ENCODE measurements at regions not wholly inside any gene's neighbourhood (a gene's known extent, or its start where the extent isn't known, plus 50 kb on each side); places are given as distances from the start of the nearest gene placed in this dataset.

DNA sequence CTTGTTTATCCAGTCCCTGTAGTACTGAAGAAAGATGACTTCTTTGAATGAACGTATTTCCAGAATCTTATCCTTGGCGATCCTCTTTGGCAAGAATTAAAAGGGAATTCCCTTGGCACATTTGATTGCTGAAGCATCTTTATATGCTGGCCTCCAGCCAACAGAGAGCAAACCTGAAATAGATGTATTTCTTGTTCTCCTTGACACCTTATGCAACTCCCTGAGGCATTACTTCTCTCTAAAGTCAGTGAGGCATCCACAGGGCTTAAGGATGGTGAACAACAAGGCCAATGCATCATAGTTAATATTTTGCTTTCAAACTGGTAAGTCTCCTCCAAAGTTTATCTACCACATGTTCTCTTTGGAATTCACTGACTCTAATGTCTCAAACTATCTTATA, 450.9 kb upstream of the THRB start:
- no peaks in the 10 kb centered on the region for H3K27me3 Mint-ChIP-seq (ENCODE audit: low read depth in 3 of 3)
- H3K9ac ChIP-seq (ENCODE audit: insufficient read depth, low read length, poor library complexity, severe bottlenecking): no peak overlapping the region

DNA sequence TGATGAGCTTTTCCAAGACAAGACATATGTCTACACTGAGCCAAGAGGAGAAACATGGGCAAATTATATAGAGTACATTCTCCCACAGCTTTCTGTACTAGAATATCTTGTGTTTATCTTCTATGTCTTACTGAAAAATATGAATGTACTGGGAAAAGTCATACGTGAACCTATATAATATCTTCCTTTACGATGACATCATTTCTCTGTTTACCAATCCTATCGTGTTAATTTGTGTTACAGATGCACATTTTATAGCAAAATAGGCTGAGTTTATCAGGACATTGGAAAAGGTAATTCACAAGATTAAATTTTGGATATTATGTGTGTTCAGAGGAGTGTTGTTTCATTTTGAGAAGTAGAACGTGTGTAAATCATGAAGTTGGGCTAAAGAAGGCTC, 452.5 kb upstream of the THRB start:
- Histone ChIP-seq H3K27ac (ENCODE audit: low read depth in 1 of 2, low read length in 2 of 2) (no peak overlapping the region), H3K4me1 (ENCODE audit: control insufficient read depth in 1 of 2, insufficient read depth in 2 of 2, low read length in 2 of 2) (no peaks in the 10 kb centered on the region), H2AFZ (ENCODE audit: insufficient read depth, low read depth, low read length, poor library complexity, severe bottlenecking) (no peak overlapping the region), H4K20me1 (ENCODE audit: insufficient read depth, low read length) (no peaks in the 10 kb centered on the region), H3K27me3 (ENCODE audit: control insufficient read depth in 2 of 2, insufficient read depth in 2 of 2, low read length in 2 of 2) (no peaks in the 10 kb centered on the region), H3K9me3 (replicated peaks in 1 of 2; ENCODE audit: control insufficient read depth in 1 of 2, insufficient read depth in 1 of 2, low read length in 2 of 2) (peaks cover 4 to 5% of the 10 kb centered on the region in 2 donors), H3K79me2 (ENCODE audit: insufficient read depth, low read length) (no peaks in the 10 kb centered on the region), H3K4me3 (replicated peaks in 1 of 3; ENCODE audit: low read depth in 2 of 3, low read length in 3 of 3) (no peak overlapping the region), H3K36me3 (replicated peaks in 1 of 2; ENCODE audit: control insufficient read depth in 1 of 2, insufficient read depth in 2 of 2, low read length in 2 of 2) (no peaks in the 10 kb centered on the region), H3K4me2 (replicated peaks; ENCODE audit: extremely low read depth, low read length, poor library complexity, severe bottlenecking) (no peak overlapping the region), H3K9ac (ENCODE audit: insufficient read depth, low read length, poor library complexity, severe bottlenecking) (no peak overlapping the region)
- H3K27me3 Mint-ChIP-seq (ENCODE audit: low read depth in 3 of 3): no peaks in the 10 kb centered on the region
- WGBS (ENCODE audit: insufficient coverage): 56% methylated on average over 1 of the region's 4 CpGs
- peaks cover 0 to 4% (median 1%) of the 10 kb centered on the region in 7 donors for H3K9me3 Mint-ChIP-seq
- H3K27ac Mint-ChIP-seq: no peak overlapping the region
- no peak overlapping the region for H3K4me3 Mint-ChIP-seq
- TF ChIP-seq, protein P1, sequence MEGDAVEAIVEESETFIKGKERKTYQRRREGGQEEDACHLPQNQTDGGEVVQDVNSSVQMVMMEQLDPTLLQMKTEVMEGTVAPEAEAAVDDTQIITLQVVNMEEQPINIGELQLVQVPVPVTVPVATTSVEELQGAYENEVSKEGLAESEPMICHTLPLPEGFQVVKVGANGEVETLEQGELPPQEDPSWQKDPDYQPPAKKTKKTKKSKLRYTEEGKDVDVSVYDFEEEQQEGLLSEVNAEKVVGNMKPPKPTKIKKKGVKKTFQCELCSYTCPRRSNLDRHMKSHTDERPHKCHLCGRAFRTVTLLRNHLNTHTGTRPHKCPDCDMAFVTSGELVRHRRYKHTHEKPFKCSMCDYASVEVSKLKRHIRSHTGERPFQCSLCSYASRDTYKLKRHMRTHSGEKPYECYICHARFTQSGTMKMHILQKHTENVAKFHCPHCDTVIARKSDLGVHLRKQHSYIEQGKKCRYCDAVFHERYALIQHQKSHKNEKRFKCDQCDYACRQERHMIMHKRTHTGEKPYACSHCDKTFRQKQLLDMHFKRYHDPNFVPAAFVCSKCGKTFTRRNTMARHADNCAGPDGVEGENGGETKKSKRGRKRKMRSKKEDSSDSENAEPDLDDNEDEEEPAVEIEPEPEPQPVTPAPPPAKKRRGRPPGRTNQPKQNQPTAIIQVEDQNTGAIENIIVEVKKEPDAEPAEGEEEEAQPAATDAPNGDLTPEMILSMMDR (IDR thresholded peaks at IDR 0.05): no peak
- intact Hi-C loops (cut with micrococcal nuclease): no loop called here
- H3K4me1 Mint-ChIP-seq: no peaks in the 10 kb centered on the region
- DNase-seq: no peak
- no peaks in the 10 kb centered on the region for H3K36me3 Mint-ChIP-seq

More for the DNA sequence above, 450.9 kb upstream of the THRB start:
- no peak for DNase-seq
- Histone ChIP-seq H3K27me3 (ENCODE audit: control insufficient read depth in 2 of 2, insufficient read depth in 2 of 2, low read length in 2 of 2) (no peaks in the 10 kb centered on the region), H2AFZ (ENCODE audit: insufficient read depth, low read depth, low read length, poor library complexity, severe bottlenecking) (no peak overlapping the region), H3K36me3 (replicated peaks in 1 of 2; ENCODE audit: control insufficient read depth in 1 of 2, insufficient read depth in 2 of 2, low read length in 2 of 2) (no peaks in the 10 kb centered on the region), H3K79me2 (ENCODE audit: insufficient read depth, low read length) (no peaks in the 10 kb centered on the region), H3K4me3 (replicated peaks in 1 of 3; ENCODE audit: low read depth in 2 of 3, low read length in 3 of 3) (no peak overlapping the region), H4K20me1 (ENCODE audit: insufficient read depth, low read length) (no peaks in the 10 kb centered on the region), H3K4me2 (replicated peaks; ENCODE audit: extremely low read depth, low read length, poor library complexity, severe bottlenecking) (no peak overlapping the region), H3K27ac (ENCODE audit: low read depth in 1 of 2, low read length in 2 of 2) (no peak overlapping the region), H3K9me3 (replicated peaks in 1 of 2; ENCODE audit: control insufficient read depth in 1 of 2, insufficient read depth in 1 of 2, low read length in 2 of 2) (peaks cover 4 to 5% of the 10 kb centered on the region in 2 donors), H3K4me1 (ENCODE audit: control insufficient read depth in 1 of 2, insufficient read depth in 2 of 2, low read length in 2 of 2) (no peaks in the 10 kb centered on the region)
- Mint-ChIP-seq H3K4me1 (no peaks in the 10 kb centered on the region), H3K36me3 (no peaks in the 10 kb centered on the region), H3K4me3 (no peak overlapping the region), H3K9me3 (peaks cover 0 to 8% (median 1%) of the 10 kb centered on the region in 7 donors), H3K27ac (no peak overlapping the region)
- intact Hi-C loops (cut with micrococcal nuclease): no loop called here
- TF ChIP-seq, protein P1 (IDR thresholded peaks at IDR 0.05): no peak
- WGBS (ENCODE audit: insufficient coverage): 71% methylated on average over 2 of the region's 2 CpGs

Data from CD14-positive monocyte (primary cell).